GM19023 (cell line): ENCODE measurements at regions not wholly inside any gene's neighbourhood (a gene's known extent, or its start where the extent isn't known, plus 50 kb on each side); places are given as distances from the start of the nearest gene placed in this dataset.

Source experiments
- ATAC-seq: cut with Tn5 transposase; IDR thresholded peaks from one replicate; pipeline ENCODE4 v1.9.1; 2021; ENCODE audit warnings: mild to moderate bottlenecking, moderate library complexity; ENCODE audit not compliant: unreplicated experiment

GRCh38 chr12:17695495-17695894, 394.5 kb downstream of the RERGL start:
- ATAC-seq, result no peak

- no peak for ATAC-seq
These were observed 398.6 kb downstream of the RERGL start for GRCh38 chr12:17691369-17691768.

GRCh38 chr12:17680220-17680619, 409.8 kb downstream of the RERGL start:
- ATAC-seq, result no peak

DNA sequence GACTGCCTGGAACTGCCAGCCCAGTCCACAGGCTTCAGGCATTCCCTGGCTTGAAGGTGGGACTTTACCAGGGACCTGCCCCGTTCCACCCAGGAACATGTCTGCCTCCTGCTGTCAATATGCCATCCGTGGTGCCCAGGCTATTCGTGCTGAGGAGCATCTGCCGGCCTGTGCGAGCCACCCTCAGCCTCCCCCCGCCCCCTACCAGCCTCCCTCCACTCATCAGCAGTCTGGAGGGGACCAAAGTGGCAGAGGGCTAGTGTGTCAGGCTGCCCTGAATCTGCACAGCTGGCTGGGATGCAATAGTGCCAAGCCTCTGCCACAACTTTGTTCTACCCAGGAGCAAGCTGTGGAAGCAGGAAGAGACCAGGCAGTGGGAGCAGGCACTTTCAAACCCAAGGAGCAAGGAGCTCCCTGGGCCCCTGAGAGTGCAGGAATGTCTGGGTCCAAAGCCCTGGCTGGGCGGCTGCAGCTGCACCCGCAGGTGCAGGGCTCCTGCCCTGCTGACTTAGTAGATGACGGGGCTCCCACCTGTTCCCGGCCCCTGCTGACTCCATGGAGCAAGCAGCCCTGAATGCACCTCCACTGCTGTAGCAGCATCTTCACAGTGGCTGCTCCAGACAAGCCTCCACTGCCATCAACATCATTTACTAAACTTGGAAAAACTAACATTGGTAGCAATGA, 423.2 kb downstream of the RERGL start:
- no peak for ATAC-seq

DNA sequence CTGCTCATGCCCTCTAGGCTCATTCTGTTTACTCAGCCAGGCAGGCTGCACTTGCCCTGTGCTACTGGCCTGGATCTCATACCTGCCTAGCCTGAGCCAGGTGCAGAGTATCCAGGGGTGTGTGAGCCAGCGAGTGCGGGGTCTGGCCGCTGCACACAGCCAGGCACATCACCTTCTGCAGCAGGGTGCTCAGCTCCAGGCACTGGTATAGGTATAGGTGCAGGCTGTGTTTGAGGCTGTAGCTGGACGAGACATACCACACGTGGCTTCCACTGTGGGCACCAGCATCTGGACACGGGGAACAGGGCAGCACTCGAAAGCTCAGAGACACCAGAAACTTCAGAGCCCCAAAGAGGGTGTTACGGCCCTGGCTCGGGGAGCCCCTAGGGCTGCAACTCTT, 424.2 kb downstream of the RERGL start:
- ATAC-seq, result no peak

DNA sequence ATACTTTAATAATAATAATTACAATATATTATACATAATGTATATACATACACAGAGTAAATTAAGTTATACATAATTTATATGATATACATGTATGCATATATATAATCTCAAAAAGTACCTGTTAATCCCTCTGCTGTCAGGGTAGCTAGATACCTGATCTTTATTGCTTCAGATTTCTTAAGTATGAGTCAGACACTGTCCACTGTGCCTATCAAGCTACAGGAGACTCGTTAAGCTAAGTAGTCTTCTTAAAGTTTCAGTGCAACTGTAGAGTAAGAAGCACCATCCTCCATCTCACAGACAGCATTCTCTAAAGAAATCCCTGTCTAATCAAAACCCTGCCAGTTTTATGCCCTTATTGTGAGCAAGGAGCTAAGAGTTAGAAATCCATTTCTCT, 428.7 kb downstream of the RERGL start:
- no peak for ATAC-seq

- no peak for ATAC-seq
These were observed 437.6 kb downstream of the RERGL start for GRCh38 chr12:17652436-17652835.

GRCh38 chr12:17642340-17642650, 447.7 kb downstream of the RERGL start:
- no peak for ATAC-seq

GRCh38 chr12:17640615-17641014, 449.4 kb downstream of the RERGL start:
- no peak for ATAC-seq

- ATAC-seq, result no peak
These were observed 471.2 kb downstream of the RERGL start for GRCh38 chr12:17618831-17619230.

- no peak for ATAC-seq
These were observed 480.3 kb downstream of the RERGL start for GRCh38 chr12:17609701-17610100.

DNA sequence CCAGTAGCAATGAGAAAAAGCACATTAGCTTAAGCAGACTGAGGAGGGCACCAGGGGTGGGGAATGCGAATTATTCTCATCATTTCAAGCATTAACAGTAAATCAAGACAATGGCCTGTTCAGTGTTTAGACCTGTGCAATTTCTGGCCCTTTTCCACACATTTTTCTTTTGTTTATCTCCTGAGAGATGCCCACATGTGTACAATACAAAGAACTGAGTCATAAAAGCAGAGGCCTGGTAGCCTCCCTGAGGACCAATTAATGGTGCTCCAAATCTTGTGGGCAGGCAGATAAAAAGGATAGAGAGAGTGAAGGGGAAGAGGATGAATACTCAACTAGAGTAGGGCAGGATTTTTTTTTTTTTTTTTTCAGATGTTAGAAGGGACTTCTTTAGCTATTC, 480.8 kb downstream of the RERGL start:
- no peak for ATAC-seq

- no peak for ATAC-seq
These were observed 494.9 kb downstream of the RERGL start for GRCh38 chr12:17595111-17595510.

GRCh38 chr12:17593715-17594406, 496.1 kb downstream of the RERGL start:
- ATAC-seq, result no peak

DNA sequence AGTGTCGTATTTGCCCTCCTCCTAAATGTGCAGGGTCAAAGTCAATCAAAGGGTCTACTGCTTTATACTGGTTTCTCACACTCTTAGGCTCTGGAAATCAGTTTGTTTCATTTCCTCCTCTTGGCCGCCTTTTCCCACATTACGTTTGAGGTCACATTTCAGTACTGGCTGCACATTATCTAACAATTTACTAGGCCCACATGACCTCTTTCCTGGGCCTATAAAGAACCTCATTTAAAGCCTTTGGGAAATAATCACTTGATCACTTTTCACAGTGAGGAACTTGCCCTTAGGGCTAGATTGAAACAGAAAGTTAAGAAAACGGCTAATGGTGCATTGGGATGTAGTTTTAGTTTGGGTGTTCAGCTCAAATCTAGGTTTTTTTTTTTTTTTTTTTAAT, 497.5 kb downstream of the RERGL start:
- no peak for ATAC-seq

DNA sequence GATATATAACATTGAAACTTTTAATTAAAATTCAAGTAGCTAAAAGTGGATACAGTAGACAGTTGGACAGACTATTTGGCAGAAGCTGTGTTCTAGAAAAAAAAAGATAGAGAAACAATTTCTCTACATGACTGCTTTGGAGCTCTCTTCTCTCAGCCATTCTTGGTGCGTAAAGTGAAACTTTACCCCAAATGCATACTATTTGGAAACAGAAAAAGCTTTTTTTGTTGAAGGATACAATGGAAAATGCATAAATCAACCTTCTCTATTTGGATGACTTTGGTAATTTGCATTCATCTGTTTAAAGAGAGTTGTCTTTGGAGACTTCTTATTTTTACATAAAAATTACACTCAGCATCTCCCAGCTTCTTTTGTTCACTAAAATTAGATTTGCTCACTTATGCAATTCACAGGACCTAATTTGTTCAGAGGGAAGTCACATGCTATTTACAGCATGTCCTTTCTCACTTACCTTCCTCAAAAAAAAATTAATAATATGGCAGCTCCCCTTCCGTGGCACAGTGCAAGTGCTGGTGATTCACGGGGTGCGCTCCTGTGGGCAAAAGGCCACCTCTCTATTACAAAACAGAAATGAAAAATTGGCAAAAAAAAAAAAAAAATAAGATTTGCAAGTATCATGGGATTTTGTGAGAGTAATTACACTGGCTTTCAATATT, 498.9 kb downstream of the RERGL start:
- no peak for ATAC-seq

GRCh38 chr12:17588968-17589367, 501.0 kb downstream of the RERGL start:
- ATAC-seq, result no peak

- ATAC-seq, result no peak
These were observed 510.6 kb downstream of the RERGL start for GRCh38 chr12:17579205-17580026.

DNA sequence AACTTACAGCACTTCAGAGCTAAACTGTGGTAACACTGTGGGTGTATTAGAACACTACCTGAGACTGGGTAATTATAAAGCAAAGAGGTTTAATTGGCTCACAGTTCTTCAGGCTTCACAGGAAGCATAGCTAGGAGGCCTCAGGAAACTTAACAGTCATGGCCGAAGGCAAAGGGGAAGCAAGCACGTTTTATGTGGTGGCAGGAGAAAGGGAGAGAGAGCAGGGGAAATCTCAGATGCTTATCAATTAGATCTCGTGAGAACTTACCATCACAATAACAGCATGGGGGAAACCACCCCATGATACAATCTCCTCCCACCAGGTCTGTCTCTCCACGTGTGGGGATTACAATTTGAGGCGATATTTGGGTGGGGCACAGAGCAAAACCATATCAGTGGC, 512.6 kb downstream of the RERGL start:
- ATAC-seq, result no peak

GRCh38 chr12:17572250-17572649, 517.7 kb downstream of the RERGL start:
- ATAC-seq, result no peak

DNA sequence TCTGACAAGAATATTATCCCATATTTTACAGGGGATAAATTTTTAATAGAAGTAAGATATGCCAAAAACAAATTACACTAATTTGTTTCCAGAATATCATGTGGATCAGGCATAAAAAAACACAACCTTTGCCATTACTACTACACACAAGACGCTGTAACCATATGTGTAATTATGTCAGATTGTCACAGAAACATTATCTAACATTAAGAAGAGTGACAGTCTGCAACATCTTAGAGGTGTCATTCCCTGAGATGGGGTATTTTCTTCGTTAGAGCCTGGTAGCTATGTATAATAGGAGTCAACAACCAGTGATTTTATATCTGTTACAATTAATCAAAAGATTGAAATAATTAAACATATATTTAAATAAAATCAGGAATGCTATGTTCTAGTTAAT, 518.9 kb downstream of the RERGL start:
- ATAC-seq, result no peak
